Central memory CD8-positive, alpha-beta T cell (primary cell): ENCODE measurements at regions not wholly inside any gene's neighbourhood (a gene's known extent, or its start where the extent isn't known, plus 50 kb on each side); places are given as distances from the start of the nearest gene placed in this dataset.

Experiments
- ATAC-seq: fragments of 150-1000 bp; cut with Tn5 transposase; replicated peaks from 2 replicates; pipeline ENCODE4 v1.10.0; 2022; ENCODE audit warnings: mild to moderate bottlenecking, moderate FRiP score, moderate number of reproducible peaks; ENCODE audit not compliant: poor library complexity, severe bottlenecking; ENCODE audit errors: extremely low read depth
- DNase-seq, 2 donors: peaks; one replicate each; pipeline ENCODE4 v3.0.0; 2021; ENCODE audit warnings: low spot score in 2 of 2
- H3K27ac Mint-ChIP-seq: one replicate; pipeline ENCODE4 v1.8.0; 2022; ENCODE audit warnings: low read depth, mild to moderate bottlenecking, moderate library complexity, mixed read lengths
- H3K27me3 Mint-ChIP-seq: one replicate; pipeline ENCODE4 v1.8.0; 2022; ENCODE audit warnings: mixed read lengths
- H3K36me3 Mint-ChIP-seq: one replicate; pipeline ENCODE4 v1.8.0; 2022; ENCODE audit warnings: mild to moderate bottlenecking, moderate library complexity, mixed read lengths; ENCODE audit not compliant: insufficient read depth
- H3K4me1 Mint-ChIP-seq: one replicate; pipeline ENCODE4 v1.8.0; 2022; ENCODE audit warnings: mixed read lengths
- H3K4me3 Mint-ChIP-seq: one replicate; pipeline ENCODE4 v1.8.0; 2022; ENCODE audit warnings: mild to moderate bottlenecking, moderate library complexity, mixed read lengths
- H3K9me3 Mint-ChIP-seq: one replicate; pipeline ENCODE4 v1.8.0; 2022; ENCODE audit warnings: mixed read lengths

DNA sequence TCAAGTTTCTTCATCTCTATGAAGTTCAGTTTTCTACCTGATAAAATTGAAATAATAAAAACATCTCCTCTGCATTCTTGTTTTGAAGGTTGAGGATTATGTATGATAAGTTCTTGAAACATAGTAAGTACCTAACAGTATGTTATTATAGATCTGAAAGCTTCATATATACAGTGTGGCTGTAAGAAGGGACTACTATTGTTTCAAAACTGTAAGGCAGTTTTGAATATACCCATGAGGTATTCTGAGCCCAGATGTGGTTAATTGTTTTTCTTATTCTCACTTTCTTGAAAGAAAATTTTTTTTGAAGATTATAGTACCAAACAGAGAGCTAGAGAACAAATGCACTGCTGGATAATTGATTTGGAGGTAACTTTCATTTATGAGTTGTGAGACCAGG, 383.2 kb downstream of the CHSY3 start:
- no peaks in the 10 kb centered on the region for H3K4me1 Mint-ChIP-seq
- DNase-seq: no peak

DNA sequence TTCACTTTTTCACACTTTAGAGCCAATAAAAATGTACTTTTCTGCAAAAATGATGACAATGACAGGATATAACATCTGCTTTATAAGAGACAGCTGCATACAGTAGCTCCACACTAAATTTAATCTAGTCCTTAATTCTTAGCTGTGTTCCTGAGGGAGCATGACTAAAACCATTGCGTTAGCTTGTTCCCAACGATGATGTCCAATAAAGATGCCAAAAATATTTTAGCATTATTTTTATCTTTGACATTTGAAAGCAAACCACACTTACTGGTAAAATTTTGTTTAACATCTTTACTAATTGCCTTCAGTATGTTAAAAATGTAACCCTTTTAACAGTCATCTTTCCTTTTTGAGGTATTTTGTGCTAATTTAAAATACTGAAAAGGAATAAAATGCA, 382.7 kb downstream of the CHSY3 start:
- H3K27ac Mint-ChIP-seq: no peak overlapping the region
- H3K4me1 Mint-ChIP-seq: no peaks in the 10 kb centered on the region
- H3K27me3 Mint-ChIP-seq: no peaks in the 10 kb centered on the region
- H3K4me3 Mint-ChIP-seq: no peak overlapping the region
- DNase-seq: no peak
- no peaks in the 10 kb centered on the region for H3K36me3 Mint-ChIP-seq
- H3K9me3 Mint-ChIP-seq: no peaks in the 10 kb centered on the region
- ATAC-seq: no peak

More for the DNA sequence above, 383.2 kb downstream of the CHSY3 start:
- H3K9me3 Mint-ChIP-seq: no peaks in the 10 kb centered on the region
- H3K27ac Mint-ChIP-seq: no peak overlapping the region
- H3K27me3 Mint-ChIP-seq: no peaks in the 10 kb centered on the region
- no peaks in the 10 kb centered on the region for H3K36me3 Mint-ChIP-seq
- no peak overlapping the region for H3K4me3 Mint-ChIP-seq
- no peak for ATAC-seq

DNA sequence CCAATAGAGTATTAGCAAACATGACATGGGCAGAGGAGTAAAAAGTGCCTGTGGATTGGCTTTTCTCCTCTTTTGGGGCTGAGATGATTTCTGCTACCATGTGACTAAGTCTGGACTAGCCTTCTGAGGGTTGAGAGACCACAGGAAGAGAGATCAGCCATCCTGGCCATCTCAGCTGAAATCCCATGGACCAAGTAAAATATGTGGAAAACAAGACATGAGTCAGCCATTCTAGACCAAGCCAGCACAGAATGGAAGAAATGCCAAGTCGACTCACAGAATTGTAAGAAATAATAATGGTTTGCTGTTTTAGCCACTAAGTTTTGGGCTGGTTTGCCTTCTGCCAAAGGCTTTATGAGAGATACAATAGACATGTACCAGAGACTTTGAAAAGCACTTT, 377.8 kb downstream of the CHSY3 start:
- H3K36me3 Mint-ChIP-seq: no peaks in the 10 kb centered on the region
- H3K9me3 Mint-ChIP-seq: no peaks in the 10 kb centered on the region
- no peak overlapping the region for H3K27ac Mint-ChIP-seq
- no peaks in the 10 kb centered on the region for H3K4me1 Mint-ChIP-seq
- no peak overlapping the region for H3K4me3 Mint-ChIP-seq
- no peaks in the 10 kb centered on the region for H3K27me3 Mint-ChIP-seq
- DNase-seq (no peak), ATAC-seq (no peak)

DNA sequence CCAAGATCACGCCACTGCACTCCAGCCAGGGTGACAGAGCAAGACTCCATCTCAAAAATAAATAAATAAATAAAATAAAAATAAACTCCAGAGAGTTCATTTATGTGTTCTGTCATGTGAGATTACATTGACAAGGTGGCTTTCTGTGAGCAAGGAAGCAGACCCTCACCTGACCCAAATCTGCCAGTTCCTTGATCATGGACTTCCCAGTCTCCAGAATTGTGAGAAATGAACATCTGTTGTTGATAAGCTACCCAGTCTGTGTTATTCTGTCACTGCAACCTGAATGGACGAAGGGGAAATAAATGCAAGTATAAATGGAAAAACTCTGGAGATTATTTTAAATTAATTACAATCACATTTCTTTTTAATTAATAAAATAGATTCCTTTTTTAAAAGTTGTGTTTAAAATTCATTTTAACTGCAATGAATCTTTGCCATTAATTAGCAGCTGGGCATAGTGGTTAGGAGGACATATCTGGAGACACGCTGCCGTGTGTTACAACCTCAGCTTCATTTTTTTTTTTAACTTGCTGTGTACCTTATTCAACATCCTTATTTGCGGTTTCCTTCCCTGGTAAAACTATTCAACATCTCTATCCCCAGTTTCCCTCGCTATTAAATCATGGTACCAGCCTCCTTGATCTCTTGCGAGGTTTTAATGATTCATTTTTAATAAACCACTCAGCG, 376.4 kb downstream of the CHSY3 start:
- no peak for DNase-seq
- Mint-ChIP-seq H3K4me1 (no peaks in the 10 kb centered on the region), H3K9me3 (no peaks in the 10 kb centered on the region), H3K4me3 (no peak overlapping the region), H3K27me3 (no peaks in the 10 kb centered on the region), H3K36me3 (no peaks in the 10 kb centered on the region), H3K27ac (no peak overlapping the region)
- no peak for ATAC-seq

DNA sequence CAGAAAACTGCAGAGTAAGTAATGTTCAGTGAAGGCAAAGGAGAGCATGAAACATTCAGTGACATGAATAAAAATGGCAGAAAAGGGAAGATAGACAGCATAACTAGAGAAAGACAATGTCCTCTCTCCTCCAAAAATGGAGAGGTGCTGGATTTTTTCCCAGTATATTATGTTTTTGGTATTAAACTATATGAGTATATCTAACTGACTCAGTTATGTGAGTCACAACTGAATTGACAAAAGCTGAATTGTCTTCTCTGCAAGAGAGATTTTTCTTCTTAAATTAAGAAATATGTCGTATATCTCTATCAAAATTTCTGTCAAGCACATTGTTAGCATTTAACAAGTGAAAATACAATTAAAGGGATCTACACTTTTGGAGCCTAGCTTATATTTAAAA, 375.1 kb downstream of the CHSY3 start:
- Mint-ChIP-seq H3K27ac (no peak overlapping the region), H3K36me3 (no peaks in the 10 kb centered on the region), H3K9me3 (no peaks in the 10 kb centered on the region), H3K4me3 (no peak overlapping the region), H3K27me3 (no peaks in the 10 kb centered on the region), H3K4me1 (no peaks in the 10 kb centered on the region)
- ATAC-seq (no peak), DNase-seq (no peak)

DNA sequence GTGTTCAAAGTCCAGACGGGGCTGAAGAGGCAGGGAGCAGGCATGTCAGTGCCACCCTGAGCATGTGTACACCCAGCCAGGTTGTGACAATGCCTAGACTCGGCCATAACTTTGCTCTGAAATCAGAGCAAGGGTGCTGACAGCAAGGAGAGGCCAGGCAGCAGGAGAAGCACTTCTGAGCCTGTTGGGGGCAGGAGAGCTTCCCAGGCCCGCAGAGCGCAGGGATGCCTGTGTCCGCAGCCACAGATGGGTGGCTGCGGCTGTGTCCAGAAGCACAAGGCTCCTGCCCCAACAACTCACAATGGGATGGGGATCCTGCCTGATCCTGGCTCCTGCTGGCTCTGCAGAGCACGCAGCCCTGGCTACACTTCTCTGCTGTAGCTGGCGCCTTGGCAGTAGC, 373.9 kb downstream of the CHSY3 start:
- H3K4me1 Mint-ChIP-seq: no peaks in the 10 kb centered on the region
- no peak overlapping the region for H3K27ac Mint-ChIP-seq
- H3K9me3 Mint-ChIP-seq: no peaks in the 10 kb centered on the region
- no peaks in the 10 kb centered on the region for H3K27me3 Mint-ChIP-seq
- no peaks in the 10 kb centered on the region for H3K36me3 Mint-ChIP-seq
- DNase-seq: no peak
- H3K4me3 Mint-ChIP-seq: no peak overlapping the region
- ATAC-seq: no peak

DNA sequence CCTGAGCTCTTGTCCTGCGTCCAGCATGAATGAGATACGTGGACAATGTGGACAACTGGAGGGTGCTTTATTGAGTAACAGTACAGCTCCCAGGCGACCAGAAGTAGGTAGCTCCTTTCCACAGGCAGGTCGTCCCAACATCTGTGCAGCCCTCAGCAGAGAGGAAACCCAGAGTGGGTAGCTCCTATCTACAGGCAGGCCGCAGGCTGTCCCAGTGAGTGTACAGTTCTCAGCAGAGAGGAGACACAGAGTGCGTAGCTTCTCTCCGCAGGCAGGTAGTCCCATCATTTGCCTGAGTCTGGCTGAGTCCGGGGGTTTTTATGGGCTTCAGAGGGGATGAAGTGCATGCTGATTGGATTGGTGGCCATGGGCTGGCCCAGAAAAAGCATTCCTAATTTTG, 373.3 kb downstream of the CHSY3 start:
- Mint-ChIP-seq H3K27me3 (no peaks in the 10 kb centered on the region), H3K9me3 (no peaks in the 10 kb centered on the region), H3K27ac (no peak overlapping the region), H3K4me1 (no peaks in the 10 kb centered on the region), H3K4me3 (no peak overlapping the region), H3K36me3 (no peaks in the 10 kb centered on the region)
- ATAC-seq: no peak
- DNase-seq: no peak

DNA sequence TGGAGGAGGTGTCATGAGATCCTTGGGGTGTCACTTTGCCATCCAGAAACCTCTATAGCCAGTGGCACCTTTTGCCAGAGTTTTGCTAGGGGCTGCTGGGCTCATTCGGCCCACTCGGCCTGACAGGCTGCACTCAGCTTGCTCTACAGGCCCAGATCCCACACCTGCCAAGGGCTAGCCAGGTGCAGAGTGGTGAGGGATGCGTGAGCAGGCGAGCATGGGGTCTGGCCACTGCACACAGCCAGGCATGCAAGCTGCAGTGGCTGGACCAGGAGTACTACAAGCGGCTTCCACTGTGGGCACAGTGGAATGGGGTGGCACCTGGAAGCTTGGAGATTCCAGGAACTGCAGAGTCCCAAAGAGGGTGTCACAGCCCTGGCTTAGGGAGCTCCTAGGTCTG, 372.7 kb downstream of the CHSY3 start:
- H3K4me3 Mint-ChIP-seq: no peak overlapping the region
- ATAC-seq: no peak
- no peak overlapping the region for H3K27ac Mint-ChIP-seq
- no peaks in the 10 kb centered on the region for H3K27me3 Mint-ChIP-seq
- no peaks in the 10 kb centered on the region for H3K4me1 Mint-ChIP-seq
- no peak for DNase-seq
- H3K9me3 Mint-ChIP-seq: no peaks in the 10 kb centered on the region
- H3K36me3 Mint-ChIP-seq: no peaks in the 10 kb centered on the region

DNA sequence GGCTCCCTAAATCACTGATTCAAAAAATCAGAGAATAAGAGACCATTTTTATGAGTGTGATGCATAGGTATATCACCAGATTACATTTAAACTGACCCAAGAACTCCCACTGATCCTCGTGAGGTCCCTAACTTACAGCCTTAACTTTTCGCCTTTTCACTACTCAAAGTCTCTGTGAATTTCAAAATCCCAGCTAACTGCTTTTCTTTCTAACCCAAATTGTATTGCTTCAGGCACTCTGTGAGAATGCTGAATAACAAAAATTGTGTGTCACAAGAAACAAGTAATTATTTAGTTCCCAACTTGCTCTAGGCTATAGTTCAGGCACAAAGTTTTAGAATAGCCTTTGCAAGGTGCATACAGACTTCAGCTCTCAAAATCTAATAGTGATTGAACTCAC, 368.6 kb downstream of the CHSY3 start:
- ATAC-seq (no peak), DNase-seq (no peak)
- H3K4me1 Mint-ChIP-seq: no peaks in the 10 kb centered on the region
- H3K36me3 Mint-ChIP-seq: no peaks in the 10 kb centered on the region
- H3K27ac Mint-ChIP-seq: no peak overlapping the region
- H3K9me3 Mint-ChIP-seq: no peaks in the 10 kb centered on the region
- H3K27me3 Mint-ChIP-seq: no peaks in the 10 kb centered on the region
- no peak overlapping the region for H3K4me3 Mint-ChIP-seq

DNA sequence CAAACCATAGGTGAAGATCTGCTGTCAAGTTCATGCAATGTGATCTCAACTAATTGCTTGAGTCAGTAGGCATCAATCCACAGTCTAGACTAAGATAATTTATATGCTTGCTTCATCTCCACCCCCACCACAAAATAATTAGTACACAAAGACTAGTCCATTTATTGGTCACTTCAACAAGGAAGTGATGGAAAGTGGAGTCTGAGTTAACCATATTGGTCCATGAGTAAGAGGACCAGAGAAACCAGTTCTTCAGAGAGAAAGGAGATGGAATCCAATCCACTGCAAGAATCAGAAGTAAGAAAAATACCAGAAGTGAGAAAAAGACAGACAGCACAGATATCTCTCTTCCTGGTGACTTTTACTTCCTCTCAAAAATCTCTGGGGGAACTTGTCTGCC, 366.5 kb downstream of the CHSY3 start:
- Mint-ChIP-seq H3K4me1 (no peaks in the 10 kb centered on the region), H3K36me3 (no peaks in the 10 kb centered on the region), H3K27ac (no peak overlapping the region), H3K4me3 (no peak overlapping the region), H3K27me3 (no peaks in the 10 kb centered on the region), H3K9me3 (no peaks in the 10 kb centered on the region)
- DNase-seq (no peak), ATAC-seq (no peak)

DNA sequence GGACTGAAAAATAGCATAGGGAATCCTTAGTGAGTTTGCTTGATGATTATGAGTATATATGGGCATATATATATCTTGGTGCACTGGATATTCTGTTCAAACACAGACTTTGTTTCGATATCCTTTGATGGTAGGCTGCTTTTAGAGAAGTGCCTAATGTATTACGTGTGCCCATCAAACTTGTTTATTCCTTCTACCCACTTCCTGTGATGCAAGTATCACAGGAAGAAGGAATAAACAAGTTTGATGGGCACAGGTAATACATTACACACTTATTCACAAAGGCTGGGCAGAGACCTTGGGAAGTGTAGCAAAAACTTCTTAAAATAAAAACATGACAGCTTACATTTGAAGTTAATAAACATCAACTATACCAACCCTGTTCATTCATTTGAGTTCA, 364.2 kb downstream of the CHSY3 start:
- Mint-ChIP-seq H3K27ac (no peak overlapping the region), H3K9me3 (no peaks in the 10 kb centered on the region), H3K4me3 (no peak overlapping the region), H3K36me3 (no peaks in the 10 kb centered on the region), H3K27me3 (no peaks in the 10 kb centered on the region), H3K4me1 (no peaks in the 10 kb centered on the region)
- DNase-seq (no peak), ATAC-seq (no peak)

DNA sequence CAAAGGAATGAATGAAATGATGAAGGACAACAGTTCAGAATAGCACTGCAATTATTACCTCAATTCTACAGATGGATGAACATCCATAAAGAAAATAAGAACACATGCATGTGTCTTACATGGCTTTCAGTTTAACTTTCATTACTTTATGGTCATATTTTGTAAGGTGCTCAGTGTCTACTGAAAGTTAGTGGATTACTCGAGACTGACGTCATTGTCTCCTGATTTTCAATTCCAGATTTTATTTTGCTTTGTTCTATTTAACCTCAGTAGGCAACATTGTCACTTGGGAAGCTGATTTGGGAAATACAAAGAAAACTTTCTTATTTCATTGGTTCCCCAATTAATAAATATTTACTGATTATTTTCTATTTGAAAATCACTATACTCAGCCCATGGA, 363.7 kb downstream of the CHSY3 start:
- H3K27ac Mint-ChIP-seq: no peak overlapping the region
- no peaks in the 10 kb centered on the region for H3K9me3 Mint-ChIP-seq
- H3K4me3 Mint-ChIP-seq: no peak overlapping the region
- no peak for ATAC-seq
- no peaks in the 10 kb centered on the region for H3K36me3 Mint-ChIP-seq
- H3K27me3 Mint-ChIP-seq: no peaks in the 10 kb centered on the region
- DNase-seq: no peak
- H3K4me1 Mint-ChIP-seq: no peaks in the 10 kb centered on the region

DNA sequence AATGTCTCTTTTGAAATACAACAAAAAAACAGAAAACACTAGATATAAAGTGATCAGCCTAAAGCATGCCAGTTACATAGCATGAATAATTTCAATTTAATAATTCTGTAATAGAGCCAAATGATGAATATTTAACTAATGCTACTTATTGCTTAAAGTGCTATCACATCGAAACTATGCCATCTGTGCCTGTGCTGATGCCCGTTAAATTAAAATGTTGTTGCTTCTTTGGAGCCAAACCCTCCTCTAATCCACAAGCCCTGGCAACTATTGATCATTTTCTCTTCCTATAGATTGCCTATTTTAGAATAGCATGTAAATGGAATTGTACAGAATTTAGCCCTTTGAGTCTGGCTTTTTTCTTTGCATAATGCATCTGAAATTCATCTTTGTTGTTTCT, 356.2 kb downstream of the CHSY3 start:
- DNase-seq: no peak
- H3K4me1 Mint-ChIP-seq: no peaks in the 10 kb centered on the region
- H3K4me3 Mint-ChIP-seq: no peak overlapping the region
- peaks cover 2% of the 10 kb centered on the region for H3K36me3 Mint-ChIP-seq
- ATAC-seq: no peak
- H3K27ac Mint-ChIP-seq: no peak overlapping the region
- no peaks in the 10 kb centered on the region for H3K27me3 Mint-ChIP-seq
- H3K9me3 Mint-ChIP-seq: peaks cover 2% of the 10 kb centered on the region

DNA sequence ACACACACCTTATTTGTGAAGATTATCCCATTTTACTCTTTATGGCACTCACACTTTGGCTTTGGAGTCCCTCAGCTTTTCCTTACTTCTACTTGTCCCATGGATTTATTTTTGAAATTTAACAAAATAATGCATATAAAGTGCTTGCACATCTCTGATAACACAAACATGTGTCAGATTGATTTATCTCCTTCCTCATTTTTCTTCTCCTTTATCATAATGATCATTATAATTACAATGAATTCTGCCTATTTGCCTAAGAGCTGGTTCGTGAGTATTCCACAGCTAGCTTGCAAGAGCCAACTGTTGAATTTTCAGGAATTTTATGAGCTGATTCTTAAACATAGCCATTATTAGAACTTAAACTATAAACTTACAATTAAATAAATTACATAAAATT, 347.7 kb downstream of the CHSY3 start:
- DNase-seq: no peak
- no peaks in the 10 kb centered on the region for H3K4me1 Mint-ChIP-seq
- no peak overlapping the region for H3K4me3 Mint-ChIP-seq
- H3K27ac Mint-ChIP-seq: no peak overlapping the region
- no peaks in the 10 kb centered on the region for H3K27me3 Mint-ChIP-seq
- ATAC-seq: no peak
- H3K9me3 Mint-ChIP-seq: peaks cover 9% of the 10 kb centered on the region
- H3K36me3 Mint-ChIP-seq: peaks cover 4% of the 10 kb centered on the region
